Liver (tissue), 3 donors: ENCODE measurements at regions not wholly inside any gene's neighbourhood (a gene's known extent, or its start where the extent isn't known, plus 50 kb on each side); places are given as distances from the start of the nearest gene placed in this dataset.

Source experiments
- EGR1 ChIP-seq, 2 donors: IDR thresholded peaks; 2 replicates each; pipeline ENCODE4 v1.6.1; 2016 to 2018; ENCODE audit warnings: antibody characterized with exemption in 2 of 2, low read depth in 2 of 2
- GABPA ChIP-seq, 2 donors: IDR thresholded peaks in 1 of 2; conservative IDR thresholded peaks in 1 of 2; 2 replicates each; pipeline ENCODE4 v1.6.1; 2016; ENCODE audit warnings: antibody characterized with exemption in 2 of 2, mild to moderate bottlenecking in 1 of 2, moderate library complexity in 1 of 2
- JUND ChIP-seq, 2 donors: IDR thresholded peaks; 2 replicates each; pipeline ENCODE4 v1.6.1; 2016; ENCODE audit warnings: antibody characterized with exemption in 2 of 2
- MAX ChIP-seq: IDR thresholded peaks from 2 replicates; pipeline ENCODE4 v1.6.1; 2016; ENCODE audit warnings: antibody characterized with exemption
- TAF1 ChIP-seq: conservative IDR thresholded peaks from 2 replicates; pipeline ENCODE4 v1.6.1; 2016; ENCODE audit warnings: antibody characterized with exemption, mild to moderate bottlenecking
- YY1 ChIP-seq: IDR thresholded peaks from 2 replicates; pipeline ENCODE4 v1.6.1; 2016; ENCODE audit warnings: antibody characterized with exemption, mild to moderate bottlenecking
- TF ChIP-seq, protein P1 (sequence below): fragments of 150-350 bp; IDR thresholded peaks from 2 replicates; pipeline ENCODE4 v1.5.1; 2017; ENCODE audit warnings: improper control_type of control experiment, low read depth, low read length; ENCODE audit not compliant: missing input control
- donor health status: healthy.
- donor health status: healthy.

- TF ChIP-seq JUND (IDR thresholded peaks at IDR 0.05), result no peak
- TF ChIP-seq EGR1 (IDR thresholded peaks at IDR 0.05; ENCODE audit: low read depth in 2 of 2), result no peak
- TF ChIP-seq, protein P1, sequence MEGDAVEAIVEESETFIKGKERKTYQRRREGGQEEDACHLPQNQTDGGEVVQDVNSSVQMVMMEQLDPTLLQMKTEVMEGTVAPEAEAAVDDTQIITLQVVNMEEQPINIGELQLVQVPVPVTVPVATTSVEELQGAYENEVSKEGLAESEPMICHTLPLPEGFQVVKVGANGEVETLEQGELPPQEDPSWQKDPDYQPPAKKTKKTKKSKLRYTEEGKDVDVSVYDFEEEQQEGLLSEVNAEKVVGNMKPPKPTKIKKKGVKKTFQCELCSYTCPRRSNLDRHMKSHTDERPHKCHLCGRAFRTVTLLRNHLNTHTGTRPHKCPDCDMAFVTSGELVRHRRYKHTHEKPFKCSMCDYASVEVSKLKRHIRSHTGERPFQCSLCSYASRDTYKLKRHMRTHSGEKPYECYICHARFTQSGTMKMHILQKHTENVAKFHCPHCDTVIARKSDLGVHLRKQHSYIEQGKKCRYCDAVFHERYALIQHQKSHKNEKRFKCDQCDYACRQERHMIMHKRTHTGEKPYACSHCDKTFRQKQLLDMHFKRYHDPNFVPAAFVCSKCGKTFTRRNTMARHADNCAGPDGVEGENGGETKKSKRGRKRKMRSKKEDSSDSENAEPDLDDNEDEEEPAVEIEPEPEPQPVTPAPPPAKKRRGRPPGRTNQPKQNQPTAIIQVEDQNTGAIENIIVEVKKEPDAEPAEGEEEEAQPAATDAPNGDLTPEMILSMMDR, result no peak
- no peak for TF ChIP-seq MAX
- no peak for TF ChIP-seq GABPA (IDR thresholded peaks at IDR 0.05 in 1 of 2, conservative IDR thresholded peaks at IDR 0.05 in 1 of 2)
- TF ChIP-seq TAF1, result no peak
- no peak for TF ChIP-seq YY1
These were observed 188.7 kb downstream of the EMX2 start for GRCh38 chr10:117731121-117731791.
